Liver (tissue), 3 donors: ENCODE measurements at regions not wholly inside any gene's neighbourhood (a gene's known extent, or its start where the extent isn't known, plus 50 kb on each side); places are given as distances from the start of the nearest gene placed in this dataset.

Experiments used
- GABPA ChIP-seq, 2 donors: IDR thresholded peaks in 1 of 2; conservative IDR thresholded peaks in 1 of 2; 2 replicates each; pipeline ENCODE4 v1.6.1; 2016; ENCODE audit warnings: antibody characterized with exemption in 2 of 2, mild to moderate bottlenecking in 1 of 2, moderate library complexity in 1 of 2
- HNF4A ChIP-seq, 2 donors: conservative IDR thresholded peaks; 2 replicates each; pipeline ENCODE4 v1.6.1; 2016; ENCODE audit warnings: antibody characterized with exemption in 2 of 2, mild to moderate bottlenecking in 2 of 2
- NR2F2 ChIP-seq: IDR thresholded peaks from 2 replicates; pipeline ENCODE4 v1.6.1; 2016; ENCODE audit warnings: antibody characterized with exemption
- RAD21 ChIP-seq, 2 donors: IDR thresholded peaks; 2 replicates each; pipeline ENCODE4 v1.6.1; 2016; ENCODE audit warnings: antibody characterized with exemption in 2 of 2, mild to moderate bottlenecking in 2 of 2
- TAF1 ChIP-seq: conservative IDR thresholded peaks from 2 replicates; pipeline ENCODE4 v1.6.1; 2016; ENCODE audit warnings: antibody characterized with exemption, mild to moderate bottlenecking
- TF ChIP-seq, protein P1 (sequence below): fragments of 150-350 bp; IDR thresholded peaks from 2 replicates; pipeline ENCODE4 v1.5.1; 2017; ENCODE audit warnings: improper control_type of control experiment, low read depth, low read length; ENCODE audit not compliant: missing input control
- TF ChIP-seq, protein P2 (sequence below): IDR thresholded peaks from 2 replicates; pipeline ENCODE4 v1.6.1; 2016; ENCODE audit warnings: antibody characterized with exemption, mild to moderate bottlenecking
- donor health status: healthy.
- donor health status: healthy.

DNA sequence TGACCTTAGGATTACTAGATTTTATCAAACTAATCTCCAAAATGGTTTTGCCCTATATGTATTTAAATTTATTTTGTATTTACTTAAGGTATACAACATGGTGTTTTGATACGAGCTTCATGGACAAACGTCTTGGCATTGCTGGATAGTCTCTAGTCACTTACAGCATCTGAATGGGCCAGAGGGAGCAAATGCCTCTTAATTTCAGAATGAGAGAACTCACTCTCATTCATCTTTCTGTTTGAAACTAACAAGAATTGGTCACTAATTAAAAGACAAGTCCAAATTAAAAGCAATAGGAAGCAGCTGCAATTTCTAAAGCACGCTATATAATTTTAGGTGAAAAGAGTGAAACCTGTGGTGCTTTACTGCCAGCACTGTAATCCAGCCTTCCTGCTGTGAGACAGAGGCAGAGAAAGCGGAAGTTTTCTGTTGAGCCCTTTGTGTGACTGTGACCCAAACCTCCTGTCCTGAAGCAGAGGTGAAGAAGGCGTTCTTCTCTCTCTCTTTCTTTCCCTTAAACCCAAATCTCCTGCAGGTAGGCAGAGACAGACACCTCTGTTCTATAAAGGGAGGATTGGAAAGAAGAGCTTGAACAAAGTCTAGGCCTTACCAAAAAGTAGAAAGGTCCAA is 184.6 kb upstream of the NAV3 start:
- TF ChIP-seq, protein P1, sequence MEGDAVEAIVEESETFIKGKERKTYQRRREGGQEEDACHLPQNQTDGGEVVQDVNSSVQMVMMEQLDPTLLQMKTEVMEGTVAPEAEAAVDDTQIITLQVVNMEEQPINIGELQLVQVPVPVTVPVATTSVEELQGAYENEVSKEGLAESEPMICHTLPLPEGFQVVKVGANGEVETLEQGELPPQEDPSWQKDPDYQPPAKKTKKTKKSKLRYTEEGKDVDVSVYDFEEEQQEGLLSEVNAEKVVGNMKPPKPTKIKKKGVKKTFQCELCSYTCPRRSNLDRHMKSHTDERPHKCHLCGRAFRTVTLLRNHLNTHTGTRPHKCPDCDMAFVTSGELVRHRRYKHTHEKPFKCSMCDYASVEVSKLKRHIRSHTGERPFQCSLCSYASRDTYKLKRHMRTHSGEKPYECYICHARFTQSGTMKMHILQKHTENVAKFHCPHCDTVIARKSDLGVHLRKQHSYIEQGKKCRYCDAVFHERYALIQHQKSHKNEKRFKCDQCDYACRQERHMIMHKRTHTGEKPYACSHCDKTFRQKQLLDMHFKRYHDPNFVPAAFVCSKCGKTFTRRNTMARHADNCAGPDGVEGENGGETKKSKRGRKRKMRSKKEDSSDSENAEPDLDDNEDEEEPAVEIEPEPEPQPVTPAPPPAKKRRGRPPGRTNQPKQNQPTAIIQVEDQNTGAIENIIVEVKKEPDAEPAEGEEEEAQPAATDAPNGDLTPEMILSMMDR = no peak
- TF ChIP-seq, protein P2, sequence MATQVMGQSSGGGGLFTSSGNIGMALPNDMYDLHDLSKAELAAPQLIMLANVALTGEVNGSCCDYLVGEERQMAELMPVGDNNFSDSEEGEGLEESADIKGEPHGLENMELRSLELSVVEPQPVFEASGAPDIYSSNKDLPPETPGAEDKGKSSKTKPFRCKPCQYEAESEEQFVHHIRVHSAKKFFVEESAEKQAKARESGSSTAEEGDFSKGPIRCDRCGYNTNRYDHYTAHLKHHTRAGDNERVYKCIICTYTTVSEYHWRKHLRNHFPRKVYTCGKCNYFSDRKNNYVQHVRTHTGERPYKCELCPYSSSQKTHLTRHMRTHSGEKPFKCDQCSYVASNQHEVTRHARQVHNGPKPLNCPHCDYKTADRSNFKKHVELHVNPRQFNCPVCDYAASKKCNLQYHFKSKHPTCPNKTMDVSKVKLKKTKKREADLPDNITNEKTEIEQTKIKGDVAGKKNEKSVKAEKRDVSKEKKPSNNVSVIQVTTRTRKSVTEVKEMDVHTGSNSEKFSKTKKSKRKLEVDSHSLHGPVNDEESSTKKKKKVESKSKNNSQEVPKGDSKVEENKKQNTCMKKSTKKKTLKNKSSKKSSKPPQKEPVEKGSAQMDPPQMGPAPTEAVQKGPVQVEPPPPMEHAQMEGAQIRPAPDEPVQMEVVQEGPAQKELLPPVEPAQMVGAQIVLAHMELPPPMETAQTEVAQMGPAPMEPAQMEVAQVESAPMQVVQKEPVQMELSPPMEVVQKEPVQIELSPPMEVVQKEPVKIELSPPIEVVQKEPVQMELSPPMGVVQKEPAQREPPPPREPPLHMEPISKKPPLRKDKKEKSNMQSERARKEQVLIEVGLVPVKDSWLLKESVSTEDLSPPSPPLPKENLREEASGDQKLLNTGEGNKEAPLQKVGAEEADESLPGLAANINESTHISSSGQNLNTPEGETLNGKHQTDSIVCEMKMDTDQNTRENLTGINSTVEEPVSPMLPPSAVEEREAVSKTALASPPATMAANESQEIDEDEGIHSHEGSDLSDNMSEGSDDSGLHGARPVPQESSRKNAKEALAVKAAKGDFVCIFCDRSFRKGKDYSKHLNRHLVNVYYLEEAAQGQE = no peak
- TF ChIP-seq NR2F2 = no peak
- TF ChIP-seq GABPA (IDR thresholded peaks at IDR 0.05 in 1 of 2, conservative IDR thresholded peaks at IDR 0.05 in 1 of 2) = no peak
- no peak for TF ChIP-seq HNF4A (conservative IDR thresholded peaks at IDR 0.05)
- TF ChIP-seq RAD21 (IDR thresholded peaks at IDR 0.05) = no peak
- TF ChIP-seq TAF1 = no peak
